ENCODE measurements at regions not wholly inside any gene's neighbourhood (a gene's known extent, or its start where the extent isn't known, plus 50 kb on each side); places are given as distances from the start of the nearest gene placed in this dataset.

DNA sequence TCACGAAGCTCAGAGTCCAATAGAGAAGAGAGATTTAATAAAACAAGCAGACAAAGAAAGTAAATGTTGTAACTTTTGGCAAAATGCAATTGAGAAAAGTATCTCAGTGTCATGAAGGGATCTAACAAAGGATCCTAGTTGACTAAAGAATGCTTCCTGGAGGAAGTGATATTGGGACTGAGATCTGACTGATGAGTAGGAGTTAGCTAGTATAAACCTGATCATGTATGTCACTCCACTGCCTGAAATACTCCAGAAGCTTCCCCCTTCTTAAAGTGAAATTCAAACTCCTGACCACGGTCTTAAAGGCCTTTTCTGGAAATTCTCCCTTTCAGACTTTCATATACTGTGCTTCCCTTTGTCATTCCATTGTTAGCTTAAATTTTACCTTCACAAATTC lies 1102.4 kb upstream of the ZEB2 start:
- TF ChIP-seq CTCF (IDR thresholded peaks at IDR 0.05; ENCODE audit: unreplicated experiment), result no peak

GRCh38 chr2:145617906-145618305 lies 1098.0 kb upstream of the ZEB2 start:
- no peak for DNase-seq (ENCODE audit: low spot score, unreplicated experiment)
- H3K27me3 Mint-ChIP-seq, result no peaks in the 10 kb centered on the region
- H3K4me3 Mint-ChIP-seq (ENCODE audit: low read depth), result no peak overlapping the region
- H3K9me3 Mint-ChIP-seq (ENCODE audit: low read depth), result peaks cover 4% of the 10 kb centered on the region
- no peak overlapping the region for H3K27ac Mint-ChIP-seq
- H3K36me3 Mint-ChIP-seq (ENCODE audit: insufficient read depth), result no peaks in the 10 kb centered on the region
- no peak for TF ChIP-seq CTCF (IDR thresholded peaks at IDR 0.05; ENCODE audit: unreplicated experiment)
- H3K4me1 Mint-ChIP-seq (ENCODE audit: low read depth), result no peaks in the 10 kb centered on the region

More for the DNA sequence above, 1102.4 kb upstream of the ZEB2 start:
- H3K9me3 Mint-ChIP-seq (ENCODE audit: low read depth), result no peaks in the 10 kb centered on the region
- no peak for DNase-seq (ENCODE audit: low spot score, unreplicated experiment)
- H3K36me3 Mint-ChIP-seq (ENCODE audit: insufficient read depth), result no peaks in the 10 kb centered on the region
- H3K4me3 Mint-ChIP-seq (ENCODE audit: low read depth), result no peak overlapping the region
- no peak overlapping the region for H3K27ac Mint-ChIP-seq
- no peaks in the 10 kb centered on the region for H3K4me1 Mint-ChIP-seq (ENCODE audit: low read depth)
- H3K27me3 Mint-ChIP-seq, result no peaks in the 10 kb centered on the region

DNA sequence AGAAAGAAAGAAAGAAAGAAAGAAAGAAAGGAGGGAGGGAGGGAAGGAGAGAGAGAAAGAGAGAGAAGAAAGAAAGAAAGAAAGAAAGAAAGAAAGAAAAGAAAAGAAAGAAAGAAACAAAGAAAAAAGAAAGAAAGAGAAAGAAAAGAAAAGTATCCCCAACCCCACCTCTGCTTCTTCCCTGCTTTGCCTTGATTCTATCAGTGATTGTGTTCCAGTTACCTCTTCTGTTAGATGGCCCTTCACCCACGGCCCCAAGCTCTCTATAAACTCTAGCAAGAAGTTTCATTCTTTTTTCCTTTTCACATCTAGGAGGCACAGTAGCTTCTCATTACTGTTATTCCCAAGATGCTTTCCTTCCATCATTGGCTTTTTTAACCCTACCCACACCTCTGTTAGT lies 1097.5 kb upstream of the ZEB2 start:
- no peak for DNase-seq (ENCODE audit: low spot score, unreplicated experiment)
- H3K4me1 Mint-ChIP-seq (ENCODE audit: low read depth), result no peaks in the 10 kb centered on the region
- H3K4me3 Mint-ChIP-seq (ENCODE audit: low read depth), result no peak overlapping the region
- H3K27ac Mint-ChIP-seq, result no peak overlapping the region
- no peak for TF ChIP-seq CTCF (IDR thresholded peaks at IDR 0.05; ENCODE audit: unreplicated experiment)
- no peaks in the 10 kb centered on the region for H3K36me3 Mint-ChIP-seq (ENCODE audit: insufficient read depth)
- H3K27me3 Mint-ChIP-seq, result no peaks in the 10 kb centered on the region
- H3K9me3 Mint-ChIP-seq (ENCODE audit: low read depth), result peaks cover 4% of the 10 kb centered on the region

DNA sequence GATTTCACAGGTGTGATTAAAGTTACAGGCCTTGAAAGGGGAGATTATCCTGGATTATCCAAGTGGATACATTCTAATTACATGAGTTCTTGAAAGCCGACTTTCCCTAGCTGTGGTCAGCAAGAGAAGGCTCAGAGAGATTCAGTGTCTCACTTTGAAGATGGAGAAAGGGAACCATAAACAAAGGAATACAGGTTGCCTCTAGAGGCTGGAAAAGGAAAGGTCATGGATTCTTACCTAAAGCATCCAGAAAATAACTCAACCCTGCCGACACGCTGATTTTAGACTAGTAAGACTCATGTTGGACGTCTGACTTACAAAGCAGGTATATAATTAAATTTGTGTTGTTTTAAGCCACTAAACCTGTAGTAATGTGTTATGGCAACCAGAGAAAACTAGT lies 1095.7 kb upstream of the ZEB2 start:
- Mint-ChIP-seq H3K9me3 (ENCODE audit: low read depth) (peaks cover 4% of the 10 kb centered on the region), H3K36me3 (ENCODE audit: insufficient read depth) (no peaks in the 10 kb centered on the region), H3K27ac (no peak overlapping the region), H3K4me3 (ENCODE audit: low read depth) (no peak overlapping the region), H3K27me3 (no peaks in the 10 kb centered on the region), H3K4me1 (ENCODE audit: low read depth) (no peaks in the 10 kb centered on the region)
- DNase-seq (ENCODE audit: low spot score, unreplicated experiment), result no peak
- no peak for TF ChIP-seq CTCF (IDR thresholded peaks at IDR 0.05; ENCODE audit: unreplicated experiment)

- Mint-ChIP-seq H3K4me1 (ENCODE audit: low read depth) (no peaks in the 10 kb centered on the region), H3K27ac (no peak overlapping the region)
- no peak for DNase-seq (ENCODE audit: low spot score, unreplicated experiment)
Measured at GRCh38 chr2:145609951-145610350, 1090.0 kb upstream of the ZEB2 start.

More at GRCh38 chr2:145609951-145610350, 1090.0 kb upstream of the ZEB2 start:
- Mint-ChIP-seq H3K27me3 (no peaks in the 10 kb centered on the region), H3K9me3 (ENCODE audit: low read depth) (no peaks in the 10 kb centered on the region), H3K36me3 (ENCODE audit: insufficient read depth) (no peaks in the 10 kb centered on the region), H3K4me3 (ENCODE audit: low read depth) (no peak overlapping the region)
- no peak for TF ChIP-seq CTCF (IDR thresholded peaks at IDR 0.05; ENCODE audit: unreplicated experiment)

Data from progenitor cell of endocrine pancreas (in vitro differentiated cells).